ENCODE measurements at regions not wholly inside any gene's neighbourhood (a gene's known extent, or its start where the extent isn't known, plus 50 kb on each side); places are given as distances from the start of the nearest gene placed in this dataset.

DNA sequence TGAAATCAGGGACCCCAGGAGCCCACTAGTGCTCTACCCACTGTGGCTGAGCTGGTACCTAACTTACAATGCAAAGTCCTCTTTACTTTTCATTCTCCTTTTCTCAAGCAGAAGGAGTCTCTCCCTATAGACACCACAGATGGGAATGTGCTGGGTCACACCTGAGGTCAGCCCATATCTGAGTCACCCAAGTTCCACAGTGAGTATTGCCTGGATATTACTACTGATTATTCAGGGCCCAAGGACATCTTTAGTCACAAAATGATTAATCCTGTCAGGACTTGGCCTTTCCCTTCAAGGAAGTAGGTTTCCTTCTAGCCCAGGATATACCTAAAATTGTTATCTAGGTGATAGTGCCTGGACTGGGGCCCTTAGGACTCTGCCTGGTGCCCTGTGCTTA, 1305.2 kb downstream of the SI start:
- no peaks in the 10 kb centered on the region for H3K27me3 ChIP-seq (ENCODE audit: control insufficient read depth in 2 of 2, insufficient read depth in 2 of 2, low read length in 2 of 2)
- TF ChIP-seq, protein P1, sequence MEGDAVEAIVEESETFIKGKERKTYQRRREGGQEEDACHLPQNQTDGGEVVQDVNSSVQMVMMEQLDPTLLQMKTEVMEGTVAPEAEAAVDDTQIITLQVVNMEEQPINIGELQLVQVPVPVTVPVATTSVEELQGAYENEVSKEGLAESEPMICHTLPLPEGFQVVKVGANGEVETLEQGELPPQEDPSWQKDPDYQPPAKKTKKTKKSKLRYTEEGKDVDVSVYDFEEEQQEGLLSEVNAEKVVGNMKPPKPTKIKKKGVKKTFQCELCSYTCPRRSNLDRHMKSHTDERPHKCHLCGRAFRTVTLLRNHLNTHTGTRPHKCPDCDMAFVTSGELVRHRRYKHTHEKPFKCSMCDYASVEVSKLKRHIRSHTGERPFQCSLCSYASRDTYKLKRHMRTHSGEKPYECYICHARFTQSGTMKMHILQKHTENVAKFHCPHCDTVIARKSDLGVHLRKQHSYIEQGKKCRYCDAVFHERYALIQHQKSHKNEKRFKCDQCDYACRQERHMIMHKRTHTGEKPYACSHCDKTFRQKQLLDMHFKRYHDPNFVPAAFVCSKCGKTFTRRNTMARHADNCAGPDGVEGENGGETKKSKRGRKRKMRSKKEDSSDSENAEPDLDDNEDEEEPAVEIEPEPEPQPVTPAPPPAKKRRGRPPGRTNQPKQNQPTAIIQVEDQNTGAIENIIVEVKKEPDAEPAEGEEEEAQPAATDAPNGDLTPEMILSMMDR (IDR thresholded peaks at IDR 0.05) = no peak
- no peaks in the 10 kb centered on the region for H3K36me3 Mint-ChIP-seq

DNA sequence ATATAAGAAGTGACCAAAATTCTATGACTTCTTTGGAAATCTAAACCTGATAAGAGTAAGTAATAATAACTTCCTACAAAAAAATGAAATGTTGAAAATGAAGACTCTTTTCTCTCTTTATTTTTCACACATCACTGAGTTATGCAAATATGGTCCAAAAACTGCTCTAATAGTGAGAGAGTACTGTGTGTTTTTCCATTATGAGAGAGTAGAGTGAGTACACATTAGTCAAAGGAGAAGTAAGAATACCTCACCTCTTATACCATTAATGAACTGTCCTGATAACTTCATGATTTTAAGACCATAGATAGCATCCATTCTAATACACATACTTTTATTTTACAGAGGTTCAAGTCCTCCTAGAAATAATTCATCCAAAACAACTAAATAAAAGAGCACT, 1310.2 kb downstream of the SI start:
- no peaks in the 10 kb centered on the region for H3K36me3 ChIP-seq (replicated peaks in 1 of 2; ENCODE audit: control insufficient read depth in 1 of 2, insufficient read depth in 2 of 2, low read length in 2 of 2)
- TF ChIP-seq, protein P1 (IDR thresholded peaks at IDR 0.05) = no peak

More for the DNA sequence above, 1305.2 kb downstream of the SI start:
- Histone ChIP-seq H3K4me1 (ENCODE audit: control insufficient read depth in 1 of 2, insufficient read depth in 2 of 2, low read length in 2 of 2) (no peaks in the 10 kb centered on the region), H3K4me2 (replicated peaks; ENCODE audit: extremely low read depth, low read length, poor library complexity, severe bottlenecking) (no peak overlapping the region), H2AFZ (ENCODE audit: insufficient read depth, low read depth, low read length, poor library complexity, severe bottlenecking) (no peak overlapping the region), H3K36me3 (replicated peaks in 1 of 2; ENCODE audit: control insufficient read depth in 1 of 2, insufficient read depth in 2 of 2, low read length in 2 of 2) (no peaks in the 10 kb centered on the region), H3K9ac (ENCODE audit: insufficient read depth, low read length, poor library complexity, severe bottlenecking) (no peak overlapping the region), H3K27ac (ENCODE audit: low read depth in 1 of 2, low read length in 2 of 2) (no peak overlapping the region), H3K9me3 (replicated peaks in 1 of 2; ENCODE audit: control insufficient read depth in 1 of 2, insufficient read depth in 1 of 2, low read length in 2 of 2) (peaks cover 10 to 13% of the 10 kb centered on the region in 2 donors), H3K4me3 (replicated peaks in 1 of 3; ENCODE audit: low read depth in 2 of 3, low read length in 3 of 3) (no peak overlapping the region), H3K79me2 (ENCODE audit: insufficient read depth, low read length) (no peaks in the 10 kb centered on the region), H4K20me1 (ENCODE audit: insufficient read depth, low read length) (no peaks in the 10 kb centered on the region)
- Mint-ChIP-seq H3K9me3 (peaks cover 2 to 9% (median 6%) of the 10 kb centered on the region in 7 donors), H3K27ac (no peak overlapping the region), H3K27me3 (ENCODE audit: low read depth in 3 of 3) (no peaks in the 10 kb centered on the region), H3K4me3 (no peak overlapping the region), H3K4me1 (no peaks in the 10 kb centered on the region)
- no peak for DNase-seq
- intact Hi-C loops (cut with micrococcal nuclease) = no loop called here

More for the DNA sequence above, 1310.2 kb downstream of the SI start:
- no peaks in the 10 kb centered on the region for H3K27me3 ChIP-seq (ENCODE audit: control insufficient read depth in 2 of 2, insufficient read depth in 2 of 2, low read length in 2 of 2)
- no peak overlapping the region for H2AFZ ChIP-seq (ENCODE audit: insufficient read depth, low read depth, low read length, poor library complexity, severe bottlenecking)
- H3K4me1 ChIP-seq (ENCODE audit: control insufficient read depth in 1 of 2, insufficient read depth in 2 of 2, low read length in 2 of 2) = no peaks in the 10 kb centered on the region
- H3K79me2 ChIP-seq (ENCODE audit: insufficient read depth, low read length) = no peaks in the 10 kb centered on the region
- no peaks in the 10 kb centered on the region for H3K4me1 Mint-ChIP-seq
- no peak overlapping the region for H3K27ac Mint-ChIP-seq
- DNase-seq = no peak
- no peak overlapping the region for H3K4me3 ChIP-seq (replicated peaks in 1 of 3; ENCODE audit: low read depth in 2 of 3, low read length in 3 of 3)
- no peak overlapping the region for H3K27ac ChIP-seq (ENCODE audit: low read depth in 1 of 2, low read length in 2 of 2)
- no peak overlapping the region for H3K4me2 ChIP-seq (replicated peaks; ENCODE audit: extremely low read depth, low read length, poor library complexity, severe bottlenecking)
- H4K20me1 ChIP-seq (ENCODE audit: insufficient read depth, low read length) = no peaks in the 10 kb centered on the region
- H3K27me3 Mint-ChIP-seq (ENCODE audit: low read depth in 3 of 3) = no peaks in the 10 kb centered on the region
- no peaks in the 10 kb centered on the region for H3K36me3 Mint-ChIP-seq
- H3K9me3 Mint-ChIP-seq = peaks cover 0 to 4% (median 2%) of the 10 kb centered on the region in 7 donors
- intact Hi-C loops (cut with micrococcal nuclease) = no loop called here
- H3K9ac ChIP-seq (ENCODE audit: insufficient read depth, low read length, poor library complexity, severe bottlenecking) = no peak overlapping the region
- peaks cover 0 to 7% of the 10 kb centered on the region in 2 donors for H3K9me3 ChIP-seq (replicated peaks in 1 of 2; ENCODE audit: control insufficient read depth in 1 of 2, insufficient read depth in 1 of 2, low read length in 2 of 2)
- H3K4me3 Mint-ChIP-seq = no peak overlapping the region

Data from CD14-positive monocyte (primary cell).